Adrenal gland (tissue), 5 donors: ENCODE measurements at regions not wholly inside any gene's neighbourhood (a gene's known extent, or its start where the extent isn't known, plus 50 kb on each side); places are given as distances from the start of the nearest gene placed in this dataset.

ENCODE experiments used
- POLR2A ChIP-seq, 2 donors: fragments of 450-650 bp; IDR thresholded peaks; one replicate each; pipeline ENCODE4 v1.6.1; 2017; ENCODE audit warnings: antibody characterized with exemption in 2 of 2, mild to moderate bottlenecking in 2 of 2, moderate library complexity in 1 of 2
- TF ChIP-seq, protein P1 (sequence below), 6 experiments: fragments of 450-650 bp in 4 of 6; fragments of 200-600 bp in 2 of 6; sonication (generic) in 1 of 6; IDR thresholded peaks; 1 replicate in 5 of 6; 2 replicates in 1 of 6; pipeline versions ENCODE4 v1.5.1 to v1.8.0; 2016 to 2021; ENCODE audit warnings: antibody characterized with exemption in 6 of 6, mild to moderate bottlenecking in 2 of 6, moderate library complexity in 1 of 6
- donor health status: DM: no; HTN: no; CAD: no.

DNA sequence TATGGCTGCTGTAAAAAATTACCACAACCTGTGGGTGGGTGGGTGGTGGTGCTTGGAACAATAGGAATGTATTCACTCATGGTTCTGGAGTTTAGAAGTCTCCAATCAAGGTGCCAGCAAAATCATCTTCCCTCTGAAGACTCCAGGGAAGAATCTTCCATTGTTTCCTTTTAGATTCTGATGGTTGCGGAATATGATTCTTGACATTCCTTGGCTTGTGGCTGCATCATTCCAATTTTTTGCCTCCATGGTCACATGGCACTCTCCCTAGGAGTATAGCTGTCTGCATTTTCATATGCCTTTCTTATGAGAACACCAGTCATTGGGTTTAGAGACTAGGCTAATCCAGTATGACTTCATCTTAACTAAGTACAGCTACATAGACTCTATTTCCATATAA, 401.0 kb downstream of the HS3ST3B1 start:
- TF ChIP-seq, protein P1, sequence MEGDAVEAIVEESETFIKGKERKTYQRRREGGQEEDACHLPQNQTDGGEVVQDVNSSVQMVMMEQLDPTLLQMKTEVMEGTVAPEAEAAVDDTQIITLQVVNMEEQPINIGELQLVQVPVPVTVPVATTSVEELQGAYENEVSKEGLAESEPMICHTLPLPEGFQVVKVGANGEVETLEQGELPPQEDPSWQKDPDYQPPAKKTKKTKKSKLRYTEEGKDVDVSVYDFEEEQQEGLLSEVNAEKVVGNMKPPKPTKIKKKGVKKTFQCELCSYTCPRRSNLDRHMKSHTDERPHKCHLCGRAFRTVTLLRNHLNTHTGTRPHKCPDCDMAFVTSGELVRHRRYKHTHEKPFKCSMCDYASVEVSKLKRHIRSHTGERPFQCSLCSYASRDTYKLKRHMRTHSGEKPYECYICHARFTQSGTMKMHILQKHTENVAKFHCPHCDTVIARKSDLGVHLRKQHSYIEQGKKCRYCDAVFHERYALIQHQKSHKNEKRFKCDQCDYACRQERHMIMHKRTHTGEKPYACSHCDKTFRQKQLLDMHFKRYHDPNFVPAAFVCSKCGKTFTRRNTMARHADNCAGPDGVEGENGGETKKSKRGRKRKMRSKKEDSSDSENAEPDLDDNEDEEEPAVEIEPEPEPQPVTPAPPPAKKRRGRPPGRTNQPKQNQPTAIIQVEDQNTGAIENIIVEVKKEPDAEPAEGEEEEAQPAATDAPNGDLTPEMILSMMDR (IDR thresholded peaks at IDR 0.05), result no peak
- no peak for TF ChIP-seq POLR2A (IDR thresholded peaks at IDR 0.05)
